Activated CD8-positive, alpha-beta T cell treated with anti-CD3 and anti-CD28 coated beads for 36 hours (primary cell): ENCODE measurements at regions not wholly inside any gene's neighbourhood (a gene's known extent, or its start where the extent isn't known, plus 50 kb on each side); places are given as distances from the start of the nearest gene placed in this dataset.

Source experiments
- ATAC-seq: fragments of 200-7000 bp; cut with Tn5 transposase; one replicate; pipeline ENCODE4 v1.10.0; 2021; ENCODE audit warnings: mild to moderate bottlenecking, moderate library complexity
- CTCF ChIA-PET: fragments of 350-600 bp; sonication (Branson Sonifier 250); formaldehyde crosslinking; loops from one replicate; lab custom pipeline; 2021; ENCODE audit warnings: antibody characterized with exemption; lab: Charles Lee
- POLR2A ChIA-PET: fragments of 350-600 bp; sonication (Branson Sonifier 250); formaldehyde crosslinking; loops from one replicate; lab custom pipeline; 2021; ENCODE audit warnings: antibody characterized with exemption; lab: Charles Lee
- DNase-seq: peaks from one replicate; pipeline ENCODE4 v3.0.0-alpha.2; 2020
- H3K27ac Mint-ChIP-seq: one replicate; pipeline ENCODE4 v1.8.0; 2021; ENCODE audit warnings: mild to moderate bottlenecking, mixed read lengths
- H3K27me3 Mint-ChIP-seq: one replicate; pipeline ENCODE4 v1.8.0; 2021; ENCODE audit warnings: mixed read lengths
- H3K36me3 Mint-ChIP-seq: one replicate; pipeline ENCODE4 v1.8.0; 2021; ENCODE audit warnings: low read depth, mixed read lengths
- H3K4me1 Mint-ChIP-seq: one replicate; pipeline ENCODE4 v1.8.0; 2021; ENCODE audit warnings: low read depth, mixed read lengths
- H3K4me3 Mint-ChIP-seq: one replicate; pipeline ENCODE4 v1.8.0; 2021; ENCODE audit warnings: mild to moderate bottlenecking, moderate library complexity, mixed read lengths
- H3K9me3 Mint-ChIP-seq: one replicate; pipeline ENCODE4 v1.8.0; 2021; ENCODE audit warnings: mixed read lengths
- CTCF ChIP-seq: fragments of 200-600 bp; IDR thresholded peaks from one replicate; pipeline ENCODE4 v1.8.0; 2022; ENCODE audit warnings: antibody characterized with exemption, mild to moderate bottlenecking
- intact Hi-C: fragments of 100-400 bp; cut with micrococcal nuclease; formaldehyde crosslinking; loops from one replicate; pipeline ENCODE4 v1.10.0; 2022

DNA sequence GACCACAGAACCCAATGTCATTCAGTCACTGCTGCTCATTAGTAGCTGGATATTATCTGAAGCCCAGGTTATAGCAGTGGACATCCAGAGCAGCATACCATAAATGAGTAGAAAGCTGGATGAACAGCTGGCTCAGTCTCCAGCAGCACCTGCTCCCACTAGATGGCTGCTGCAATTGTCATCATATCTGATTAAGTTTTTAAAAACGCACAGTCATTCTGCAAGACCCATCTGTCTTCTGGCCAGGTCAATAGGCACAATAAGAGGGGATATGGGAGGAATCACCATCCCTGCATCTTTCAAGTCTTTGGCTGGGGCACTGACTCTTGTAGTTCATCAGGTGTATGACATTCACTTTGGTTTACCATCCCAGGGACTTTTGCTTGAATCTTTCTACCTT is 55.1 kb upstream of the XDH start:
- Mint-ChIP-seq H3K9me3 (peaks cover 1% of the 10 kb centered on the region), H3K4me3 (no peak overlapping the region), H3K36me3 (no peaks in the 10 kb centered on the region), H3K4me1 (no peaks in the 10 kb centered on the region), H3K27ac (no peak overlapping the region), H3K27me3 (peaks cover 7% of the 10 kb centered on the region)
- TF ChIP-seq CTCF, result no peak
- POLR2A ChIA-PET, result no interaction called here
- ATAC-seq (no peak), DNase-seq (no peak)
- intact Hi-C loops, result no loop called here
- CTCF ChIA-PET, result no interaction called here

GRCh38 chr2:31467426-31467825 is 52.9 kb upstream of the XDH start:
- Mint-ChIP-seq H3K9me3 (peaks cover 1% of the 10 kb centered on the region), H3K27ac (no peak overlapping the region), H3K36me3 (no peaks in the 10 kb centered on the region), H3K4me3 (no peak overlapping the region), H3K27me3 (peaks cover 6% of the 10 kb centered on the region), H3K4me1 (no peaks in the 10 kb centered on the region)
- ChIA-PET CTCF (no interaction called here), POLR2A (interaction anchor here (0.8 kb wide), 1 partner anchor 107 kb away, joined by 3 read pairs; no protein-coding TSS in a partner anchor)
- TF ChIP-seq CTCF, result no peak
- DNase-seq (no peak), ATAC-seq (no peak)
- intact Hi-C loops, result no loop called here
